H1 (cell line): ENCODE measurements at regions not wholly inside any gene's neighbourhood (a gene's known extent, or its start where the extent isn't known, plus 50 kb on each side); places are given as distances from the start of the nearest gene placed in this dataset.

Experiments
- CTCF ChIA-PET: fragments of 300-600 bp; sonication (Branson Sonifier 250); formaldehyde crosslinking; loops from one replicate; lab custom pipeline; 2021; ENCODE audit not compliant: partially characterized antibody; lab: Charles Lee
- POLR2A ChIA-PET: fragments of 300-600 bp; sonication (Branson Sonifier 250); formaldehyde crosslinking; loops from one replicate; lab custom pipeline; 2021; ENCODE audit warnings: inconsistent platforms; ENCODE audit not compliant: partially characterized antibody; lab: Charles Lee
- DNase-seq, 2 experiments: peaks; one replicate each; pipeline versions ENCODE4 v3.0.0 to v3.0.0-alpha.2; 2010 to 2022; ENCODE audit warnings: low spot score in 2 of 2, low read depth in 1 of 2, mixed read lengths in 1 of 2
- FAIRE-seq: peaks from 2 replicates; lab custom pipeline; 2011; peaks lifted over from hg19 to GRCh38; lab: Jason Lieb, UNC
- H2AFZ ChIP-seq: 2 replicates; pipeline ENCODE4 v1.8.1; 2012; ENCODE audit warnings: low read length, inconsistent platforms
- H2AK5ac ChIP-seq: 2 replicates; pipeline ENCODE4 v1.6.1; 2013; ENCODE audit warnings: low read depth, low read length
- H2BK120ac ChIP-seq: replicated peaks from 2 replicates; pipeline ENCODE3; 2013; ENCODE audit warnings: low read depth, low read length, inconsistent platforms
- H2BK12ac ChIP-seq: 2 replicates; pipeline ENCODE4 v1.6.1; 2013; ENCODE audit warnings: low read depth, low read length
- H2BK15ac ChIP-seq: 2 replicates; pipeline ENCODE4 v1.6.1; 2013; ENCODE audit warnings: low read length
- H2BK20ac ChIP-seq: 2 replicates; pipeline ENCODE4 v1.6.1; 2013; ENCODE audit warnings: low read length
- H2BK5ac ChIP-seq: 2 replicates; pipeline ENCODE4 v1.6.1; 2013; ENCODE audit warnings: low read depth, low read length
- H3K14ac ChIP-seq: 2 replicates; pipeline ENCODE4 v1.6.1; 2013; ENCODE audit warnings: inconsistent platforms; ENCODE audit not compliant: insufficient read length
- H3K18ac ChIP-seq: 2 replicates; pipeline ENCODE4 v1.6.1; 2013; ENCODE audit warnings: low read length; ENCODE audit errors: extremely low read depth
- H3K23ac ChIP-seq: 2 replicates; pipeline ENCODE4 v1.6.1; 2013; ENCODE audit warnings: inconsistent platforms; ENCODE audit not compliant: insufficient read length
- H3K23me2 ChIP-seq: 2 replicates; pipeline ENCODE4 v1.6.1; 2013; ENCODE audit warnings: low read depth, low read length
- H3K27ac ChIP-seq: 2 replicates; pipeline ENCODE4 v1.6.1; 2011; ENCODE audit warnings: low read depth, low read length, inconsistent platforms
- H3K27me3 ChIP-seq, 4 experiments: replicated peaks in 1 of 4; 1 replicate in 1 of 4; 2 replicates in 3 of 4; pipeline versions ENCODE4 v1.6.1 to v1.8.1; 2011 to 2013; ENCODE audit warnings: low read length in 3 of 4, mild to moderate bottlenecking in 3 of 4, inconsistent platforms in 2 of 4, mixed read lengths in 2 of 4, moderate library complexity in 1 of 4; ENCODE audit not compliant: control insufficient read depth in 3 of 4, insufficient read depth in 3 of 4; ENCODE audit errors: extremely low read depth in 1 of 4
- H3K36me3 ChIP-seq, 4 experiments: 2 replicates each; pipeline versions ENCODE4 v1.6.1 to v1.8.1; 2011 to 2013; ENCODE audit warnings: mild to moderate bottlenecking in 4 of 4, low read length in 3 of 4, moderate library complexity in 2 of 4, control low read depth in 1 of 4, inconsistent platforms in 1 of 4; ENCODE audit not compliant: insufficient read depth in 4 of 4, control insufficient read depth in 2 of 4
- H3K4ac ChIP-seq: replicated peaks from 2 replicates; pipeline ENCODE3; 2013; ENCODE audit warnings: low read length, low read depth, mixed read lengths, inconsistent platforms; ENCODE audit not compliant: insufficient read length
- H3K4me1 ChIP-seq, 4 experiments: replicated peaks in 1 of 4; 1 replicate in 1 of 4; 2 replicates in 3 of 4; pipeline versions ENCODE4 v1.6.1 to v1.8.1; 2011 to 2013; ENCODE audit warnings: low read length in 3 of 4, inconsistent platforms in 2 of 4, mixed read lengths in 1 of 4; ENCODE audit not compliant: insufficient read depth in 4 of 4, control insufficient read depth in 3 of 4
- H3K4me2 ChIP-seq, 2 experiments: 2 replicates each; pipeline versions ENCODE4 v1.6.1 to v1.8.1; 2011 to 2013; ENCODE audit warnings: low read depth in 2 of 2, low read length in 2 of 2, control low read depth in 1 of 2, inconsistent platforms in 1 of 2, mild to moderate bottlenecking in 1 of 2; ENCODE audit not compliant: insufficient read depth in 1 of 2
- H3K4me3 ChIP-seq, 4 experiments: fragments of 200-600, 300-600 bp in 1 of 4; sonication (generic), shearing (Covaris generic), sonication (Bioruptor Twin) in 1 of 4; 2 replicates each; pipeline versions ENCODE4 v1.5.1 to v1.8.1; 2011 to 2016; ENCODE audit warnings: low read length in 4 of 4, low read depth in 3 of 4, control low read depth in 2 of 4, inconsistent platforms in 2 of 4, mild to moderate bottlenecking in 2 of 4, mixed read lengths in 1 of 4, moderate library complexity in 1 of 4; ENCODE audit not compliant: insufficient read depth in 2 of 4; ENCODE audit errors: extremely low read depth in 1 of 4
- H3K56ac ChIP-seq: replicated peaks from 2 replicates; pipeline ENCODE3; 2013; ENCODE audit warnings: low read depth, mild to moderate bottlenecking, mixed read lengths, low read length, inconsistent platforms; ENCODE audit not compliant: insufficient read length
- H3K79me1 ChIP-seq: 2 replicates; pipeline ENCODE4 v1.6.1; 2013; ENCODE audit warnings: low read depth, low read length, control low read depth
- H3K79me2 ChIP-seq, 2 experiments: 2 replicates each; pipeline versions ENCODE4 v1.6.1 to v1.8.1; 2012 to 2013; ENCODE audit warnings: low read length in 2 of 2, mild to moderate bottlenecking in 2 of 2, inconsistent platforms in 1 of 2; ENCODE audit not compliant: insufficient read depth in 2 of 2, control insufficient read depth in 1 of 2
- H3K9ac ChIP-seq, 4 experiments: replicated peaks in 1 of 4; 1 replicate in 1 of 4; 2 replicates in 3 of 4; pipeline versions ENCODE4 v1.6.1 to v1.8.1; 2011 to 2013; ENCODE audit warnings: low read depth in 3 of 4, low read length in 3 of 4, control low read depth in 2 of 4, mild to moderate bottlenecking in 2 of 4, moderate library complexity in 2 of 4, inconsistent platforms in 1 of 4; ENCODE audit errors: extremely low read depth in 1 of 4
- H3K9me3 ChIP-seq, 2 experiments: 2 replicates each; pipeline versions ENCODE4 v1.6.1 to v1.8.1; 2012 to 2013; ENCODE audit warnings: mild to moderate bottlenecking in 2 of 2, moderate library complexity in 2 of 2, control low read depth in 1 of 2, inconsistent platforms in 1 of 2, low read depth in 1 of 2, low read length in 1 of 2, mixed read lengths in 1 of 2; ENCODE audit not compliant: insufficient read depth in 2 of 2
- H4K20me1 ChIP-seq, 2 experiments: replicated peaks in 1 of 2; 2 replicates each; pipeline versions ENCODE3 to v1.8.1; 2011 to 2013; ENCODE audit warnings: inconsistent platforms in 2 of 2, low read length in 2 of 2, mild to moderate bottlenecking in 1 of 2; ENCODE audit not compliant: insufficient read depth in 2 of 2, control insufficient read depth in 1 of 2
- H4K5ac ChIP-seq: 2 replicates; pipeline ENCODE4 v1.6.1; 2013; ENCODE audit warnings: low read length, low read depth, mixed read lengths, inconsistent platforms; ENCODE audit not compliant: insufficient read length
- H4K8ac ChIP-seq: 2 replicates; pipeline ENCODE4 v1.8.0; 2013; ENCODE audit warnings: mild to moderate bottlenecking, moderate library complexity, low read length, inconsistent platforms; ENCODE audit not compliant: insufficient read depth; ENCODE audit errors: extremely low read depth
- H4K91ac ChIP-seq: replicated peaks from 2 replicates; pipeline ENCODE3; 2013; ENCODE audit warnings: low read length, mixed read lengths, inconsistent platforms; ENCODE audit not compliant: insufficient read length
- BRCA1 ChIP-seq: IDR thresholded peaks from 2 replicates; pipeline ENCODE4 v1.6.1; 2012; ENCODE audit warnings: low read depth, low read length, improper control_type of control experiment
- MAFK ChIP-seq: IDR thresholded peaks from 2 replicates; pipeline ENCODE4 v1.6.1; 2012; ENCODE audit warnings: low read depth, mild to moderate bottlenecking, improper control_type of control experiment, low read length
- PHF8 ChIP-seq: fragments of 200-600 bp; sonication (generic); conservative IDR thresholded peaks from 2 replicates; pipeline ENCODE4 v1.7.1; 2012; ENCODE audit warnings: low read depth, mild to moderate bottlenecking, inconsistent platforms, low read length, moderate library complexity
- SP2 ChIP-seq: IDR thresholded peaks from 2 replicates; pipeline ENCODE4 v1.6.1; 2012; ENCODE audit warnings: mild to moderate bottlenecking, low read length, inconsistent platforms
- WGBS, 2 experiments: shearing (Covaris generic) in 1 of 2; methylation state at CpG; one replicate each; pipeline versions ENCODE4 v1.1.6 to v1.1.7; 2013 to 2015; ENCODE audit warnings: low lambda C conversion rate in 2 of 2, mixed read lengths in 2 of 2, inconsistent platforms in 1 of 2, low coverage in 1 of 2, missing lambda C conversion rate in 1 of 2; ENCODE audit not compliant: insufficient replicate concordance in 2 of 2, insufficient coverage in 1 of 2, insufficient read length in 1 of 2; ENCODE audit errors: extremely low coverage in 1 of 2, missing lambda C conversion rate in 1 of 2; 5-methylcytosine and 5-hydroxymethylcytosine counted together

DNA sequence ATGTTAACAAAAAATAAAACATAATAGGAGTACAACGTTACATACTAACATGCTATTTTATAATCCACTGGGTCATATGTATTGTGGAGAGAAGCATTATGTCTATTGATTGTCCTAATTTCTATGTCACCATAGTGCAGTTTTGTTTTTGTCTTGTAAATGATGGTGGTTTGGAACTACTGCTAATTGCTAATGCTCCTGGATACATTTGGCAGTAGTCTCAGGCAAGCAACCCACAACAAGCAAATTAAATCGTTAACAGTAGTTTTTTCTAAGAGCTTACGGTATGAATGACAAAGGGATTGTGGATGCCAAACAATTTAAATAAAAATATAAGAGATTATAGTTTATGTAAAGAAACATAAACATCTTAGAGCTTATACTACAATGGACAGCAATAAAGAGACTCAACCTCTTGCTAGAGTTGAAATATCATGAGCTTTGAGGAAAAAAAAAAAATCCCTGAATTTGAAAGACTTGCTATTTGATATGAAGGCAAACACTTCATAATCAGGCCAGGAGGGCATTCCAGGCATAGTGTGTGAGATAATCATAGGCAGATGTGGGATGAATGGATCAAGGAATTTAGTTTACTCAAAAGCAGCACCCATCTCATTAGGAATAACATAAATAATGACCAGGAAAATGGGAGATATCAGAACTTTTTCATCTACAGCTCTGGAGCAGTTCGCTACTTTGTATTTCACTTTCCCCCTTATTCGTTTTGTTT is 181.3 kb downstream of the CCDC59 start:
- H3K4ac ChIP-seq = no peak overlapping the region
- H3K4me3 ChIP-seq = no peak overlapping the region
- H3K18ac ChIP-seq = no peak overlapping the region
- H3K79me2 ChIP-seq = no peaks in the 10 kb centered on the region
- H2BK15ac ChIP-seq = no peak overlapping the region
- no peak overlapping the region for H4K5ac ChIP-seq
- H3K9ac ChIP-seq = no peak overlapping the region
- DNase-seq = no peak
- H3K23ac ChIP-seq = no peak overlapping the region
- TF ChIP-seq BRCA1 = no peak
- no peak for TF ChIP-seq SP2
- TF ChIP-seq PHF8 = no peak
- TF ChIP-seq MAFK = no peak
- H2BK20ac ChIP-seq = no peak overlapping the region
- H4K8ac ChIP-seq = no peak overlapping the region
- FAIRE-seq = no peak
- no peak overlapping the region for H4K91ac ChIP-seq
- 78% methylated on average over 5 of the region's 5 CpGs; no CpG with 5 or more reads in 1 of the 2 experiments for WGBS, 2 experiments
- H3K4me1 ChIP-seq = peaks cover 0 to 9% (median 0%) of the 10 kb centered on the region in 4 experiments; a peak in 1 of 7 replicates
- H3K9me3 ChIP-seq = no peaks in the 10 kb centered on the region
- H3K79me1 ChIP-seq = no peaks in the 10 kb centered on the region
- no peaks in the 10 kb centered on the region for H3K27me3 ChIP-seq
- H3K27ac ChIP-seq = no peak overlapping the region
- H2BK12ac ChIP-seq = no peak overlapping the region
- H4K20me1 ChIP-seq = no peaks in the 10 kb centered on the region
- no peak overlapping the region for H3K56ac ChIP-seq
- no peak overlapping the region for H2AK5ac ChIP-seq
- no peak overlapping the region for H2BK5ac ChIP-seq
- POLR2A ChIA-PET = no interaction called here
- H3K14ac ChIP-seq = no peak overlapping the region
- H2AFZ ChIP-seq = no peak overlapping the region
- no peak overlapping the region for H3K4me2 ChIP-seq
- CTCF ChIA-PET = interaction anchor here (0.7 to 1.4 kb wide), 3 partner anchors 12 to 182 kb away, joined by 3 to 4 read pairs (median 3); partner anchors contain the start of genes CCDC59 and METTL25
- no peaks in the 10 kb centered on the region for H3K36me3 ChIP-seq
- H3K23me2 ChIP-seq = no peaks in the 10 kb centered on the region
- H2BK120ac ChIP-seq = no peak overlapping the region
